ENCODE measurements at regions not wholly inside any gene's neighbourhood (a gene's known extent, or its start where the extent isn't known, plus 50 kb on each side); places are given as distances from the start of the nearest gene placed in this dataset.

DNA sequence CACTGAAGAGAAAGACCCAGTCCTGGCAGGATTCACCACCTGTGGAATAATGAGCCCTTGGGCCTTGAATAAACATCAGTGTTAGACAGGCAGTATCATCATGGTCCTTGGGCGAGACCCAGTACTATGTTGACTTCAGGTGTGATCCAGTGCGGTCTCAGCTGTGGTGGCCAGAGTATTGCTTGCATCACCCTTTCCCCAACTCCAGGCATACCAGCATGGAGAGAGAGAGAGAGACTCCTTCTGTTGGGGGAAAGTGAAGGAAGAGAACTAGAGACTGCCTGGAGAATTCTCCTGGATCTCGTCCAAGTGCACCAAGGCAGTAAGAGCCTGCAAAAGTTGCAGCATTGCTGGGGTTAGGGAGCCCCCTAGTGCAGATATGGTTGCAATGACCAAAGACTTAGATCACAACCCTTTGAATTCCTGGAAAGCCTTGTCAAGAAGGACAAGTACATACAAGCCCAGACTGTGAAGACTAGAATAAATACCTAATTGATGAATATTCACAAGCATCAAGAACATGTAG, 61.1 kb upstream of the VAMP7 start:
- Histone ChIP-seq H4K5ac (ENCODE audit: insufficient read length, low read depth, low read length) (no peak overlapping the region), H3K23me2 (ENCODE audit: insufficient read length, low read depth, low read length, poor library complexity, severe bottlenecking) (no peaks in the 10 kb centered on the region), H2BK12ac (ENCODE audit: insufficient read length, low read depth, low read length) (no peak overlapping the region), H2BK20ac (ENCODE audit: low read depth, low read length, poor library complexity, severe bottlenecking) (no peak overlapping the region), H4K91ac (ENCODE audit: insufficient read length, low read depth, low read length) (no peak overlapping the region), H3K27me3 (ENCODE audit: insufficient read depth, low read length) (no peaks in the 10 kb centered on the region), H2BK120ac (ENCODE audit: low read depth, low read length, poor library complexity, severe bottlenecking) (no peak overlapping the region), H2AK5ac (ENCODE audit: insufficient read length, low read length) (no peak overlapping the region), H3K27ac (ENCODE audit: insufficient read length, low read depth, low read length) (no peak overlapping the region), H2BK15ac (ENCODE audit: low read depth, low read length) (no peak overlapping the region), H4K8ac (replicated peaks; ENCODE audit: insufficient read length, low read depth, low read length) (no peak overlapping the region), H4K20me1 (ENCODE audit: control insufficient read depth, insufficient read depth, insufficient read length) (no peaks in the 10 kb centered on the region), H3T11ph (ENCODE audit: low read length) (no peak overlapping the region), H3K9me3 (ENCODE audit: control insufficient read depth, low read depth, low read length) (peaks cover 18% of the 10 kb centered on the region), H3K18ac (ENCODE audit: insufficient read length, low read depth, low read length) (no peak overlapping the region), H3K4me1 (ENCODE audit: insufficient read depth, low read length) (no peaks in the 10 kb centered on the region; the same call in 1 of the 2 replicates), H2BK5ac (ENCODE audit: insufficient read length, low read length) (no peak overlapping the region), H3K14ac (ENCODE audit: insufficient read depth, low read length) (no peak overlapping the region), H3K4me2 (ENCODE audit: insufficient read depth, insufficient read length, low read length) (no peak overlapping the region), H3K23ac (ENCODE audit: insufficient read length, low read depth, low read length) (no peak overlapping the region), H3K79me1 (ENCODE audit: insufficient read depth, low read depth, low read length, poor library complexity, severe bottlenecking) (no peaks in the 10 kb centered on the region), H3K56ac (ENCODE audit: insufficient read length, low read depth, low read length) (no peak overlapping the region), H3K9ac (ENCODE audit: extremely low read depth, insufficient read length, low read length) (no peak overlapping the region), H3K79me2 (ENCODE audit: insufficient read depth, low read length) (no peaks in the 10 kb centered on the region), H3K4ac (ENCODE audit: low read depth, low read length) (no peak overlapping the region), H2AFZ (ENCODE audit: low read length) (no peak overlapping the region)
- Mint-ChIP-seq H3K27ac (no peak overlapping the region), H3K4me3 (no peak overlapping the region; a peak in 1 of 5 replicates), H3K36me3 (ENCODE audit: insufficient read depth in 1 of 3, low read depth in 3 of 3) (peaks cover 0 to 8% (median 7%) of the 10 kb centered on the region in 3 experiments; a peak in 4 of 7 replicates), H3K9me3 (peaks cover 74 to 77% of the 10 kb centered on the region in 2 experiments), H3K4me1 (peaks cover 0 to 2% of the 10 kb centered on the region in 2 experiments; a peak in 2 of 4 replicates), H3K27me3 (ENCODE audit: low read depth) (peaks cover 1% of the 10 kb centered on the region)
- TF ChIP-seq, protein P1, sequence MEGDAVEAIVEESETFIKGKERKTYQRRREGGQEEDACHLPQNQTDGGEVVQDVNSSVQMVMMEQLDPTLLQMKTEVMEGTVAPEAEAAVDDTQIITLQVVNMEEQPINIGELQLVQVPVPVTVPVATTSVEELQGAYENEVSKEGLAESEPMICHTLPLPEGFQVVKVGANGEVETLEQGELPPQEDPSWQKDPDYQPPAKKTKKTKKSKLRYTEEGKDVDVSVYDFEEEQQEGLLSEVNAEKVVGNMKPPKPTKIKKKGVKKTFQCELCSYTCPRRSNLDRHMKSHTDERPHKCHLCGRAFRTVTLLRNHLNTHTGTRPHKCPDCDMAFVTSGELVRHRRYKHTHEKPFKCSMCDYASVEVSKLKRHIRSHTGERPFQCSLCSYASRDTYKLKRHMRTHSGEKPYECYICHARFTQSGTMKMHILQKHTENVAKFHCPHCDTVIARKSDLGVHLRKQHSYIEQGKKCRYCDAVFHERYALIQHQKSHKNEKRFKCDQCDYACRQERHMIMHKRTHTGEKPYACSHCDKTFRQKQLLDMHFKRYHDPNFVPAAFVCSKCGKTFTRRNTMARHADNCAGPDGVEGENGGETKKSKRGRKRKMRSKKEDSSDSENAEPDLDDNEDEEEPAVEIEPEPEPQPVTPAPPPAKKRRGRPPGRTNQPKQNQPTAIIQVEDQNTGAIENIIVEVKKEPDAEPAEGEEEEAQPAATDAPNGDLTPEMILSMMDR (conservative IDR thresholded peaks at IDR 0.05): peak; percentile 76
- peak; percentile 76 for DNase-seq
- WGBS (ENCODE audit: extremely low coverage, insufficient read length, low lambda C conversion rate): no CpG with 5 or more reads among the region's 3 CpGs

Measured in H9 (cell line).